Keratinocyte (primary cell): ENCODE measurements at regions not wholly inside any gene's neighbourhood (a gene's known extent, or its start where the extent isn't known, plus 50 kb on each side); places are given as distances from the start of the nearest gene placed in this dataset.

Experiments
- EZH2 ChIP-seq: IDR thresholded peaks from one replicate; pipeline ENCODE4 v1.6.1; 2012; ENCODE audit warnings: inconsistent platforms, mild to moderate bottlenecking, low read length, moderate library complexity
- TF ChIP-seq, protein P1 (sequence below), 3 experiments: IDR thresholded peaks in 1 of 3; conservative IDR thresholded peaks in 1 of 3; optimal IDR thresholded peaks in 1 of 3; 2 replicates in 2 of 3; 3 replicates in 1 of 3; pipeline versions ENCODE3 to v1.5.1; 2011; ENCODE audit warnings: low read length in 3 of 3, mild to moderate bottlenecking in 3 of 3, moderate library complexity in 2 of 3, control low read depth in 1 of 3, inconsistent platforms in 1 of 3; ENCODE audit not compliant: insufficient read depth in 2 of 3; ENCODE audit errors: extremely low read depth in 1 of 3

DNA sequence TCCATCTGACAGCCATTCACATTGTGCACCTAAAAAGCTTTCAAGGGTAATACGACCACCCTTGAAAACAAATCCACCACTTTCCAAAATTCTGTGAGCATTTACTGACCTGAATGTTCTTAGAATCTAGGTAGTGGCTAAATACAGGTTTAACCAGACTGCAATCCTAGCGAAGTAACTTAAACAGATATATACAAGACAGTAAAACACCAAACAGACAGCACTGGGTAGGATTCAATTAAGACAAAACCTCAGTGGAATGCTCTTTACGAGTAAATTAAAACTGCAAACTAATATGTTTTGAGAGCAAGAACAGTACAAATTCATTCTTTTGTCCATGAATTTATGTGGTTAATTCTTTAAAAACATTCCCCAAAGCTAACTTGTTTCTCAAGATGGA lies 354.2 kb upstream of the ESRRG start:
- TF ChIP-seq, protein P1, sequence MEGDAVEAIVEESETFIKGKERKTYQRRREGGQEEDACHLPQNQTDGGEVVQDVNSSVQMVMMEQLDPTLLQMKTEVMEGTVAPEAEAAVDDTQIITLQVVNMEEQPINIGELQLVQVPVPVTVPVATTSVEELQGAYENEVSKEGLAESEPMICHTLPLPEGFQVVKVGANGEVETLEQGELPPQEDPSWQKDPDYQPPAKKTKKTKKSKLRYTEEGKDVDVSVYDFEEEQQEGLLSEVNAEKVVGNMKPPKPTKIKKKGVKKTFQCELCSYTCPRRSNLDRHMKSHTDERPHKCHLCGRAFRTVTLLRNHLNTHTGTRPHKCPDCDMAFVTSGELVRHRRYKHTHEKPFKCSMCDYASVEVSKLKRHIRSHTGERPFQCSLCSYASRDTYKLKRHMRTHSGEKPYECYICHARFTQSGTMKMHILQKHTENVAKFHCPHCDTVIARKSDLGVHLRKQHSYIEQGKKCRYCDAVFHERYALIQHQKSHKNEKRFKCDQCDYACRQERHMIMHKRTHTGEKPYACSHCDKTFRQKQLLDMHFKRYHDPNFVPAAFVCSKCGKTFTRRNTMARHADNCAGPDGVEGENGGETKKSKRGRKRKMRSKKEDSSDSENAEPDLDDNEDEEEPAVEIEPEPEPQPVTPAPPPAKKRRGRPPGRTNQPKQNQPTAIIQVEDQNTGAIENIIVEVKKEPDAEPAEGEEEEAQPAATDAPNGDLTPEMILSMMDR (optimal IDR thresholded peaks at IDR 0.05 in 1 of 3, IDR thresholded peaks at IDR 0.05 in 1 of 3, conservative IDR thresholded peaks at IDR 0.05 in 1 of 3; ENCODE audit: extremely low read depth in 1 of 3, insufficient read depth in 2 of 3, low read length in 3 of 3), result no peak
- no peak for TF ChIP-seq EZH2
